ENCODE measurements at regions not wholly inside any gene's neighbourhood (a gene's known extent, or its start where the extent isn't known, plus 50 kb on each side); places are given as distances from the start of the nearest gene placed in this dataset.

- DNase-seq (ENCODE audit: extremely low read depth, insufficient read length), result no peak
- H3K4me3 ChIP-seq (replicated peaks; ENCODE audit: low read depth, low read length), result no peak overlapping the region
- H3K36me3 ChIP-seq (ENCODE audit: control insufficient read depth, insufficient read depth, low read length), result no peaks in the 10 kb centered on the region
- TF ChIP-seq CTCF (IDR thresholded peaks at IDR 0.05; ENCODE audit: insufficient read depth, low read length, poor library complexity, severe bottlenecking), result no peak
- H3K27me3 ChIP-seq (replicated peaks; ENCODE audit: control insufficient read depth, insufficient read depth, low read length), result no peaks in the 10 kb centered on the region; the same call in 1 of the 2 replicates
These were observed 148.2 kb upstream of the GGTLC1 start for GRCh38 chr20:24136659-24137246.

GRCh38 chr20:24135781-24136180 is 147.2 kb upstream of the GGTLC1 start:
- DNase-seq (ENCODE audit: extremely low read depth, insufficient read length), result no peak
- no peak for TF ChIP-seq CTCF (IDR thresholded peaks at IDR 0.05; ENCODE audit: insufficient read depth, low read length, poor library complexity, severe bottlenecking)
- no peaks in the 10 kb centered on the region for H3K36me3 ChIP-seq (ENCODE audit: control insufficient read depth, insufficient read depth, low read length)
- no peaks in the 10 kb centered on the region; the same call in 1 of the 2 replicates for H3K27me3 ChIP-seq (replicated peaks; ENCODE audit: control insufficient read depth, insufficient read depth, low read length)
- no peak overlapping the region for H3K4me3 ChIP-seq (replicated peaks; ENCODE audit: low read depth, low read length)

GRCh38 chr20:24134930-24135329 is 146.4 kb upstream of the GGTLC1 start:
- Histone ChIP-seq H3K27me3 (replicated peaks; ENCODE audit: control insufficient read depth, insufficient read depth, low read length) (no peaks in the 10 kb centered on the region; the same call in 1 of the 2 replicates), H3K4me3 (replicated peaks; ENCODE audit: low read depth, low read length) (no peak overlapping the region), H3K36me3 (ENCODE audit: control insufficient read depth, insufficient read depth, low read length) (no peaks in the 10 kb centered on the region)
- no peak for DNase-seq (ENCODE audit: extremely low read depth, insufficient read length)
- TF ChIP-seq CTCF (IDR thresholded peaks at IDR 0.05; ENCODE audit: insufficient read depth, low read length, poor library complexity, severe bottlenecking), result no peak

GRCh38 chr20:24134284-24134683 is 145.7 kb upstream of the GGTLC1 start:
- no peak overlapping the region for H3K4me3 ChIP-seq (replicated peaks; ENCODE audit: low read depth, low read length)
- no peak for TF ChIP-seq CTCF (IDR thresholded peaks at IDR 0.05; ENCODE audit: insufficient read depth, low read length, poor library complexity, severe bottlenecking)
- H3K36me3 ChIP-seq (ENCODE audit: control insufficient read depth, insufficient read depth, low read length), result no peaks in the 10 kb centered on the region
- H3K27me3 ChIP-seq (replicated peaks; ENCODE audit: control insufficient read depth, insufficient read depth, low read length), result no peaks in the 10 kb centered on the region; the same call in 1 of the 2 replicates
- no peak for DNase-seq (ENCODE audit: extremely low read depth, insufficient read length)

DNA sequence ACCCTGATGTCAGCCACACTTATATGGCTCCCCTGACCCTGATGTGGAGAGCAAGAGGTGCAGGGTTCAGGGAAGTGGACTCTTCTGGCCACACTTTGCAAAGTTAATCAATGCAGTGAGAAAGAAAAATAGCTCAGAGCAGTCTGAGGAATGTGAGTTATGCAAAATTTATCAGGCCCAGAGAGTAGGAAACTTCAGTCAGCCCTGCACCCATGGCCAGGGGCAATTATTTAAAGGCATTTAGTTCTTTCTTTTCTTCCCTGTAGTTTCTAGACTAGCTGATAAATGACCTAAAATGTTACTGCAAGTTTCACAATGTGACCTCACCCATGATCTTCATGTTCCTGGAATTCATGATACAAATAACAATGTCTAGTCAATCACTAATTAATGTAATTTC is 143.7 kb upstream of the GGTLC1 start:
- no peak for TF ChIP-seq CTCF (IDR thresholded peaks at IDR 0.05; ENCODE audit: insufficient read depth, low read length, poor library complexity, severe bottlenecking)
- no peak for DNase-seq (ENCODE audit: extremely low read depth, insufficient read length)
- H3K27me3 ChIP-seq (replicated peaks; ENCODE audit: control insufficient read depth, insufficient read depth, low read length), result no peaks in the 10 kb centered on the region; the same call in 1 of the 2 replicates

DNA sequence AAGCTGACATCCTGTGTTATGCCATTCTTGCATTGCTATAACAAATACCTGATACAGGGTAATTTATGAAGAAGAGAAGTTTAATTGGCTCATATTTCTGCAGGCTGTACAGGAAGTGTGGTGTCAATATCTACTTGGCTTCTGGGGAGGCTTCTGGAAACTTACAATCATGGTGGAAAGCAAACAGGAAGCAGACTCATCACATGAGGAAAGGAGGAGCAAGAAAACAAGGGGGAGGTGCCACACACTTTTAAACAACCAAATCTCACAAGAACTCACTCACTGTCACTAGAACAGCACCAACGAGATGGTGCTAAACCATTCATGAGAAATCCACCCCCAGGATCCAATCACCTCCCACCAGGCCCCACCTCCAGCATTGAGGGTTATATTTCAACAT is 143.1 kb upstream of the GGTLC1 start:
- DNase-seq (ENCODE audit: extremely low read depth, insufficient read length), result no peak
- Histone ChIP-seq H3K27me3 (replicated peaks; ENCODE audit: control insufficient read depth, insufficient read depth, low read length) (no peaks in the 10 kb centered on the region; the same call in 1 of the 2 replicates), H3K36me3 (ENCODE audit: control insufficient read depth, insufficient read depth, low read length) (no peaks in the 10 kb centered on the region), H3K4me3 (replicated peaks; ENCODE audit: low read depth, low read length) (no peak overlapping the region)
- TF ChIP-seq CTCF (IDR thresholded peaks at IDR 0.05; ENCODE audit: insufficient read depth, low read length, poor library complexity, severe bottlenecking), result no peak

More for the DNA sequence above, 143.7 kb upstream of the GGTLC1 start:
- H3K36me3 ChIP-seq (ENCODE audit: control insufficient read depth, insufficient read depth, low read length), result no peaks in the 10 kb centered on the region
- no peak overlapping the region for H3K4me3 ChIP-seq (replicated peaks; ENCODE audit: low read depth, low read length)

Measured in GM06990 (cell line).